Mesenchymal stem cell (in vitro differentiated cells and primary cell): ENCODE measurements at regions not wholly inside any gene's neighbourhood (a gene's known extent, or its start where the extent isn't known, plus 50 kb on each side); places are given as distances from the start of the nearest gene placed in this dataset.
"Not testable (repeated sequence)": the region's sequence is repeated elsewhere in the genome, so short reads cannot be mapped to it uniquely, and the experiment has no call there.

Experiments
- DNase-seq: peaks from one replicate; pipeline ENCODE4 v3.0.0-alpha.2; 2013
- H2AFZ ChIP-seq: one replicate; pipeline ENCODE4 v1.6.1; 2013; ENCODE audit warnings: low read depth, mild to moderate bottlenecking, control low read depth, inconsistent platforms, low read length, moderate library complexity
- H2AK5ac ChIP-seq: 2 replicates; pipeline ENCODE4 v1.6.1; 2013; ENCODE audit warnings: low read length, moderate library complexity, mild to moderate bottlenecking, inconsistent platforms; ENCODE audit not compliant: severe bottlenecking
- H2BK120ac ChIP-seq: one replicate; pipeline ENCODE4 v1.6.1; 2013; ENCODE audit warnings: low read depth, mild to moderate bottlenecking, inconsistent platforms, low read length, moderate library complexity
- H2BK12ac ChIP-seq, 2 experiments: one replicate each; pipeline ENCODE4 v1.6.1; 2013; ENCODE audit warnings: inconsistent platforms in 2 of 2, low read length in 2 of 2, mild to moderate bottlenecking in 2 of 2, moderate library complexity in 2 of 2, control low read depth in 1 of 2
- H2BK15ac ChIP-seq: one replicate; pipeline ENCODE4 v1.6.1; 2013; ENCODE audit warnings: mild to moderate bottlenecking, low read depth, inconsistent platforms; ENCODE audit not compliant: poor library complexity, severe bottlenecking
- H2BK5ac ChIP-seq: 2 replicates; pipeline ENCODE4 v1.6.1; 2013; ENCODE audit warnings: low read depth, mild to moderate bottlenecking, low read length, control low read depth, inconsistent platforms; ENCODE audit not compliant: poor library complexity, severe bottlenecking
- H3K14ac ChIP-seq, 2 experiments: one replicate each; pipeline ENCODE4 v1.6.1; 2013; ENCODE audit warnings: inconsistent platforms in 2 of 2, low read length in 2 of 2, control low read depth in 1 of 2, mild to moderate bottlenecking in 1 of 2, moderate library complexity in 1 of 2
- H3K18ac ChIP-seq, 2 experiments: one replicate each; pipeline ENCODE4 v1.6.1; 2013; ENCODE audit warnings: inconsistent platforms in 2 of 2, low read length in 2 of 2, control low read depth in 1 of 2, low read depth in 1 of 2, mild to moderate bottlenecking in 1 of 2
- H3K23ac ChIP-seq, 2 experiments: one replicate each; pipeline ENCODE4 v1.6.1; 2013; ENCODE audit warnings: inconsistent platforms in 2 of 2, low read length in 2 of 2, mild to moderate bottlenecking in 2 of 2, moderate library complexity in 2 of 2, control low read depth in 1 of 2
- H3K27ac ChIP-seq: 2 replicates; pipeline ENCODE4 v1.5.1; 2013; ENCODE audit warnings: mild to moderate bottlenecking, moderate library complexity, low read length, control low read depth, inconsistent platforms; ENCODE audit not compliant: poor library complexity, severe bottlenecking
- H3K27me3 ChIP-seq, 2 experiments: 2 replicates each; pipeline versions ENCODE4 v1.6.1 to v1.7.0; 2013; ENCODE audit warnings: low read length in 2 of 2, mild to moderate bottlenecking in 2 of 2, moderate library complexity in 2 of 2, control low read depth in 1 of 2, inconsistent platforms in 1 of 2; ENCODE audit not compliant: control insufficient read depth in 1 of 2, insufficient read depth in 1 of 2
- H3K36me3 ChIP-seq, 2 experiments: 2 replicates each; pipeline versions ENCODE4 v1.6.1 to v1.7.0; 2013; ENCODE audit warnings: low read length in 2 of 2, control low read depth in 1 of 2, inconsistent platforms in 1 of 2, low read depth in 1 of 2, mild to moderate bottlenecking in 1 of 2; ENCODE audit not compliant: insufficient read depth in 2 of 2, control insufficient read depth in 1 of 2
- H3K4ac ChIP-seq, 2 experiments: one replicate each; pipeline ENCODE4 v1.6.1; 2013; ENCODE audit warnings: inconsistent platforms in 2 of 2, low read length in 2 of 2, mild to moderate bottlenecking in 2 of 2, moderate library complexity in 2 of 2, control low read depth in 1 of 2, low read depth in 1 of 2
- H3K4me1 ChIP-seq: 2 replicates; pipeline ENCODE4 v1.6.1; 2013; ENCODE audit warnings: low read depth, low read length, control low read depth; ENCODE audit not compliant: control insufficient read depth, insufficient read depth
- H3K4me2 ChIP-seq: 2 replicates; pipeline ENCODE4 v1.6.1; 2013; ENCODE audit warnings: low read length, mild to moderate bottlenecking, inconsistent platforms; ENCODE audit not compliant: poor library complexity, severe bottlenecking
- H3K4me3 ChIP-seq, 2 experiments: 2 replicates each; pipeline versions ENCODE4 v1.5.1 to v1.7.0; 2013; ENCODE audit warnings: low read length in 2 of 2, mild to moderate bottlenecking in 2 of 2, control low read depth in 1 of 2, low read depth in 1 of 2; ENCODE audit not compliant: insufficient read depth in 1 of 2
- H3K79me1 ChIP-seq: replicated peaks from 2 replicates; pipeline ENCODE4 v1.6.1; 2013; ENCODE audit warnings: mild to moderate bottlenecking, control low read depth, low read length, inconsistent platforms; ENCODE audit not compliant: poor library complexity, severe bottlenecking
- H3K9ac ChIP-seq: 2 replicates; pipeline ENCODE4 v1.7.0; 2013; ENCODE audit warnings: mild to moderate bottlenecking, low read length, moderate library complexity
- H3K9me3 ChIP-seq: 2 replicates; pipeline ENCODE4 v1.7.0; 2013; ENCODE audit warnings: mild to moderate bottlenecking, low read length; ENCODE audit not compliant: control insufficient read depth
- H4K8ac ChIP-seq: one replicate; pipeline ENCODE4 v1.6.1; 2013; ENCODE audit warnings: inconsistent platforms, mild to moderate bottlenecking, low read length, moderate library complexity
- H4K91ac ChIP-seq: one replicate; pipeline ENCODE4 v1.6.1; 2013; ENCODE audit warnings: mild to moderate bottlenecking, low read length, inconsistent platforms
- WGBS: methylation state at CpG from one replicate; pipeline ENCODE4 v1.1.7; 2013; ENCODE audit warnings: mixed read lengths; 5-methylcytosine and 5-hydroxymethylcytosine counted together

GRCh38 chr1:185517808-185518419, 200.9 kb upstream of the IVNS1ABP start:
- no peaks in the 10 kb centered on the region for H3K4me1 ChIP-seq
- no peak overlapping the region for H2BK12ac ChIP-seq
- no peak for DNase-seq
- H3K27ac ChIP-seq: no peak overlapping the region
- no peak overlapping the region for H3K4me3 ChIP-seq
- no peaks in the 10 kb centered on the region for H3K79me1 ChIP-seq
- H2BK15ac ChIP-seq: no peak overlapping the region
- H2BK120ac ChIP-seq: no peak overlapping the region
- no peaks in the 10 kb centered on the region for H3K27me3 ChIP-seq
- H3K23ac ChIP-seq: no peak overlapping the region
- H2AFZ ChIP-seq: no peak overlapping the region
- H3K36me3 ChIP-seq: no peaks in the 10 kb centered on the region
- H3K9me3 ChIP-seq: peaks cover 11% of the 10 kb centered on the region
- H3K9ac ChIP-seq: no peak overlapping the region
- no peak overlapping the region for H3K18ac ChIP-seq
- WGBS: no CpG with 5 or more reads among the region's 2 CpGs
- no peak overlapping the region for H2BK5ac ChIP-seq
- no peak overlapping the region for H4K8ac ChIP-seq
- H4K91ac ChIP-seq: no peak overlapping the region
- no peak overlapping the region for H3K14ac ChIP-seq
- H3K4me2 ChIP-seq: no peak overlapping the region
- no peak overlapping the region for H2AK5ac ChIP-seq
- no peak overlapping the region for H3K4ac ChIP-seq

- H3K27ac ChIP-seq, H2BK5ac ChIP-seq, H3K4me2 ChIP-seq, H3K4me3 ChIP-seq, H2BK15ac ChIP-seq, H3K27me3 ChIP-seq, H2AK5ac ChIP-seq, H4K8ac ChIP-seq, H3K4me1 ChIP-seq, H2AFZ ChIP-seq, H3K18ac ChIP-seq, H3K9ac ChIP-seq, H3K23ac ChIP-seq, H3K4ac ChIP-seq, H3K14ac ChIP-seq, H4K91ac ChIP-seq, H3K36me3 ChIP-seq, H3K79me1 ChIP-seq, H2BK12ac ChIP-seq, H2BK120ac ChIP-seq, DNase-seq: not testable (repeated sequence)
- 100% methylated on average over 1 of the region's 2 CpGs for WGBS
- H3K9me3 ChIP-seq: peaks cover 11% of the 10 kb centered on the region
Observed at GRCh38 chr1:185517301-185517700, 200.3 kb upstream of the IVNS1ABP start.

GRCh38 chr1:185515696-185516095, 198.7 kb upstream of the IVNS1ABP start:
- Histone ChIP-seq H3K4me2 (no peak overlapping the region), H3K9ac (no peak overlapping the region), H3K14ac (no peak overlapping the region), H3K79me1 (no peaks in the 10 kb centered on the region), H3K4ac (no peak overlapping the region), H3K23ac (no peak overlapping the region), H3K36me3 (no peaks in the 10 kb centered on the region), H2BK120ac (no peak overlapping the region), H4K8ac (no peak overlapping the region), H3K4me3 (no peak overlapping the region), H3K4me1 (no peaks in the 10 kb centered on the region), H3K27me3 (no peaks in the 10 kb centered on the region), H2BK12ac (no peak overlapping the region), H3K18ac (no peak overlapping the region), H4K91ac (no peak overlapping the region), H3K27ac (no peak overlapping the region), H2BK5ac (no peak overlapping the region), H2AFZ (no peak overlapping the region), H2AK5ac (no peak overlapping the region), H2BK15ac (no peak overlapping the region), H3K9me3 (peaks cover 11% of the 10 kb centered on the region)
- no peak for DNase-seq
- 89% methylated on average over 1 of the region's 2 CpGs for WGBS

GRCh38 chr1:185514311-185514710, 197.3 kb upstream of the IVNS1ABP start:
- H3K9ac ChIP-seq: no peak overlapping the region
- no peak overlapping the region for H2BK5ac ChIP-seq
- H3K18ac ChIP-seq: no peak overlapping the region
- H3K36me3 ChIP-seq: no peaks in the 10 kb centered on the region
- no peak overlapping the region for H2AK5ac ChIP-seq
- H3K4me2 ChIP-seq: no peak overlapping the region
- H2BK120ac ChIP-seq: no peak overlapping the region
- no peak overlapping the region for H2AFZ ChIP-seq
- peaks cover 7% of the 10 kb centered on the region for H3K9me3 ChIP-seq
- no peak overlapping the region for H2BK15ac ChIP-seq
- no peaks in the 10 kb centered on the region for H3K27me3 ChIP-seq
- no peaks in the 10 kb centered on the region for H3K79me1 ChIP-seq
- no peak overlapping the region for H3K4me3 ChIP-seq
- H3K4me1 ChIP-seq: no peaks in the 10 kb centered on the region
- no peak overlapping the region for H3K27ac ChIP-seq
- no peak overlapping the region for H3K4ac ChIP-seq
- DNase-seq: no peak
- H4K91ac ChIP-seq: no peak overlapping the region
- no peak overlapping the region for H2BK12ac ChIP-seq
- H3K14ac ChIP-seq: no peak overlapping the region
- H4K8ac ChIP-seq: no peak overlapping the region
- H3K23ac ChIP-seq: no peak overlapping the region
